ENCODE measurements at regions not wholly inside any gene's neighbourhood (a gene's known extent, or its start where the extent isn't known, plus 50 kb on each side); places are given as distances from the start of the nearest gene placed in this dataset.

DNA sequence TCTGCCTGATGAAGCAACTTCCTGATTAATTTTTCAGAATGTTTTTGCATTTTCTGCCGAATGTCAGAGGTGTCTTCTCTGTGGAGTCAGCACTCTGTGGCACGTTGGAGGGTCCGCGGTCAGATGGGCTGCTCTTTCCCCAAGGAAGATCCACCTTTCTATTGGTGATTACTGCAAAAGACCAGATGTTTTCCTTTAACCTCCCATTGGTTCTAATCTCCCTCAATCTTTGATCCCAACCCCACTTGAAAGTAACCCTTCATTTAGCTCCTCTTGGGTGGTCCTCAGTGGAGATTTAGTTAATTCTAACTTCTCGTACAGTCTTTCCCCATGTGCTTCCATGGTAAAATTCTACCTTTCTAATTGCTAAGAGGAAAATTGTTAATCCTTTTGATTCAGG, 397.7 kb upstream of the DDHD1 start:
- no peak for DNase-seq (ENCODE audit: low read depth in 3 of 3)

DNA sequence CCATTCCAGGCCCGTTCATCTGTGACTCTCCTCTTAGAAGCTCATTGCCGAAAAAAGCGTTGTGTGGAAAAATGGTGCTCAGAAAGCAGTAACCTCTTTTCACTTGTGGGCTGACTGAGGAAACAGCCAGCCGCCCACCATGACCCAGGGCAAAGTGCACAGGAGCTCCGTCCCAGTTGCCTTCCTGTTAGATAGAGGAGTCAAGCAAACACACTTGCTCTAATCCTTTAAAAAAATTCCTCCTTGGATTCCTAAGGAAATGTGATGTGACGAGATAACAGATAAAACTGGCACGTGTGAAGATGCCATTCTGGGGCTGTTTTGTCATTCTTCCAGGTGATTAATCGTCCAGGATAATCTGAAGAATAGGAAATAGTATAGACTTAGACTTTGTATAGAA, 396.8 kb upstream of the DDHD1 start:
- no peak for DNase-seq (ENCODE audit: low read depth in 3 of 3)

DNA sequence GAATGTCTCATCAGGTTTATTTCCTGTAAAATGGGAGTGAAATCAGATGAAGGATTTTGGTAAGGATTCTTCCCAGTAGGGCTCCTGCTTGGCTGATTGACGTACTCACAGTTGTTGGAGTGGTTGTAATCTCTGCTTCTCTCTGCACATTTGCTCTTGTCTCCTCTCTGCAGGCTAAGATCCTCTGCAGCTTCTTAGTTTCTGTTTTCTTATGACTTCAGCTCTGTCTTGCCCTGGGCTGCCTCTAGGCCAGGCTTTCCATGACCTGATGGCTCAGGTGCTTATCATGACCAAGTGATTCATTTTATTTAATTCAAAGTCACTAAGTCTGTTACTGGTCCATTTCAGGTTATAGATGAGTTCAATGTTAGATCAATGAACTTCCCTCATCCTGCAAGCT, 394.5 kb upstream of the DDHD1 start:
- no peak for DNase-seq (ENCODE audit: low read depth in 3 of 3)

DNA sequence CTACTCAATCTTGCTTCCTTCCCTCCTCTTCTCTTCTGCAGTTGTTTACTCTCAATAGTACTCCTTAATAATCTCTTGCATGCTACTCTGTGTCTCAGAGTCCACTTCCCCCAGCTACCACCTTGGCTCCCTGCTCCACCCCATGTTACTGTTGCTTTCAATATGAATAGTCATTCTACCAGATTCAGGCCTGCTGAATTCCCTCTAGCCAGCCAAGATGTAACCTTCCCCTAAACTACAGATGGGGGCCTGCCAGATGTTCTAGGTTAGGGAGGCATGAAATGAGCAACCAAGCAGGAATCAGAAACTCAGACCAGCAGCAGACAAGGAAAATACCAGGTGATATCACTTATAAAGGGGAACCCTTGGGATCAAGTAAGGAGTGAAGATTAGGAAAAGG, 392.1 kb upstream of the DDHD1 start:
- no peak for DNase-seq (ENCODE audit: low read depth in 3 of 3)

DNA sequence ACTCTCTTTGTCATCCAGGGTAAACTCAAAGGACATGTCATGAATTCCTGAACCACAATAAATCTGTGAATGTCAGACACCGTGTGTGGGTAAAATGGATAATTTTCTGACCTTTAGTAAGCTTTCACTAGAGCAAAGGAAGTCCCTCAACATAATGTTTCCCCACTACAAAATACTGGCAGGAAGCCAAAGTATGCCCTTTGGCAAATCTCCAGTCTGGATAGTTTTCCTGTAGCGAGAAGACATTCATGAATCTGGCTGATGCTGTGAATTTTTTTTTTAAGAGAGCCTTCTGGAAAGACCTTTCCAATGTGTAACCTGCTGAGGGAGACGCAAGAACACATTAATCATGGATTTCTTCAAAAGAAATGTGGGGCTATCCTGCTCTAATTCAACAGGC, 389.6 kb upstream of the DDHD1 start:
- no peak for DNase-seq (ENCODE audit: low read depth in 3 of 3)

DNA sequence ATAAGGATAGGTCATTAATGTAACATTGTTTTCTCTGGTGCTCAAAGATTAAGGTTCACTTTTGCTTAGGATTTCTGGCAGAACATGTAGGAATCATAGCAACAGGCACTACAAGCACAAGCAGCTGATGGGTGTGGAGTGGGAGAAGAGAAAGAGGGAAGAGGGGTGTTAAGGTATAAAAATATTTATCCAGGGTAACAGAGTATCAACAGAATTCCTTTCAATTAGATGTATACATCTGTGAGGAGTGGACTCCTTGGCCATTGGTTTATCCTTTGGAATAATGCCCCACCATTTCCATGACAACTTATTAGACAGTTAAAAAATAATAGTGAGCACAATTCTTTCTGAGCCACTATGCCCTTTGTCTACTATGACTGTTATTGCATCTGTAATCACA, 388.3 kb upstream of the DDHD1 start:
- no peak for DNase-seq (ENCODE audit: low read depth in 3 of 3)

DNA sequence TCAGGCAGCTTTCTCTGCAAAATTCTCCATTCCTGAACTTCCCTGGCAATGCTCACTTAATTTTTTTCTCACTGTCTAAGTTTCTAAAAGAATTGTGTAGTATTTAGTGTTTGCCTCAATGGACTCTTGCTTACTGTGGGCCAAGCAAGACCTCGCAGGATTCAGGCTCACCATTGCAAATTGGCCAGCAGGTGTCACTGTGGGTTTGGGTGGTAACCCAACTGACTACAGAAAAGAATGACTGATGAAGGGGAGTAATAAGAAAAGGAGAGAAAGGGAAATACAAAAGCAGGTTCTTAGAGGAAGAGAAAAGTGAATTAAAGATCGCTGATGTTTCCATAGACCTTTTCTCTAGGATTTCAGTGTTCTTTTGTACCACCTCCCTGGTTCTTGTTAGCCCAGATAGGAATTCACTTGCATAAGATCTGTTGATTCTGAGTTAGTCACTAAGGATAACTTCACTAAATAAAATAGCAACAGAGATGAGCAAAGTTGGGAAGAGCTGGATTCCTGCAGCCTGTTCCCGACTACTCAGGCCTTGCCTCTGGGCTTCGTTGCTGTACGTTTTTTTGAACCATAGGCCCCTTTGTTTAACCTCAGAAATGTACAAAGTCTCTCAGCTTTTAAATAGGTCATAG, 386.5 kb upstream of the DDHD1 start:
- DNase-seq (ENCODE audit: low read depth in 3 of 3) = peak; percentile 9 to 40 (median 18)

DNA sequence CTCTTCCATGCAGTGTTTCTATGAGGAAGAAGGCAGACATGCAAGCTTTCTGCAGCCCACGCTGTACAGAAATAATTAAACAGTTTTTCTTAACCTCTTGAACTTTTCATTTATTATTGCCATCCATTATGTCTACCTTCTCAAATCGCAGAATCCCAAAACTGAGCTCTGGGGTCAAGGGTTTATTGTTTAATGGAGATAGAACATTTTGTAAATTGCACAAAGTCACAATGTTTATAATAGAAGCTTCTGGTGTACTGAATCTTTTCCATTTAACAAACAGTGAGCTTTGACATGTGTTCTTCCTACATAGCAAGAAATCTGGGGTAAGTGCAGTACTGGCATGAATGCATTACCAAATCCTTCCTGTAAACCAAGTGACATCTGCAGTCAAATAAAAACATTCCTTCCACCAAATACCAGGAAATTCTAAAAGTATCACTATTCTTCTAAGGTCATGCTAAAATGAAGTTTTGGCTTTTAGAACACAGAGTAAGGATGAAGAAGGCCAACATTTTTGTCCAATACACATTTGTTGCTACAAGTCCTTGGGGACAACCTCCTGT, 385.3 kb upstream of the DDHD1 start:
- DNase-seq (ENCODE audit: low read depth in 3 of 3) = no peak

DNA sequence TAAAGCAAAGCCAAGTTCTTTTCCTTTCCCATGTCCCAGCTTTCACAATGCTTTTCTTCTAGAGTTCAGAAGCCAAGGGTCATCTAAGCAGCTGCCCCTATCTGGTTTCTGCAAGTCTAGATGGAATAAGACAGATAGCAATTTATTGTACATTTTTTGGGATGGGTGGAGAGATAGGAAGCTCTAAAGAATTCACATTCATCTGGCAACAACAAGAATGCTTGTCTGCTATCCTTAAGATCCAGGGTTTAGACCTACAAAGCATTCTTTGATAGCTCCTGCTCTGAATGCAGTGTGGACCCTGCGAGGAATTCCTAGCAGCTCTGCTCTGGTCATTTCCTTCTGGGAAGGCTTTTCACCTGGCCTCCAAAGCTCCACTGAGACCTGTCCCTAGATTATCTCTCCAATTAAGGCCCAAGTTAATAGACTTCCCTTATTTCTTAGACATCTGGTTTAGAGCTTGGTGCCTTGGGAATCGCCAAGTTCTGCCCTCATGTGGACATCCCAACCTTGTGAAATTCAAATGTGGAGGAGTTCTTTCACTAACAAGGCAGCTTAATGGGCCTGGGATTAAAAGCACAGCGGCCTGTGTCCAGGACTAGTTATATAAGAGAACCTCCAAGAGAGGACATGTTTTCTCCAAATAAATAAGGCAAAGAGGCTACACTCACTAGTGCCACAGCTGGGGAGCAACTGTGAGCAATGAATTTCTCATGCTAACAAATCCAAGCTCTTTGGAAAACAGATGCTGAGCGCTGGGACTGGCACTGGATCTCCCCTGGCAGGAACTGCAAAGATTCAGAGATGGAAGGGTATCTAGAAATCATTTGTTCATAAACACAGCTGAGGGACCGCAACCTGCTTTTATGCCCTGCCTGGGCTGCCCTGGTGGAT, 384.5 kb upstream of the DDHD1 start:
- DNase-seq (ENCODE audit: low read depth in 3 of 3) = no peak

DNA sequence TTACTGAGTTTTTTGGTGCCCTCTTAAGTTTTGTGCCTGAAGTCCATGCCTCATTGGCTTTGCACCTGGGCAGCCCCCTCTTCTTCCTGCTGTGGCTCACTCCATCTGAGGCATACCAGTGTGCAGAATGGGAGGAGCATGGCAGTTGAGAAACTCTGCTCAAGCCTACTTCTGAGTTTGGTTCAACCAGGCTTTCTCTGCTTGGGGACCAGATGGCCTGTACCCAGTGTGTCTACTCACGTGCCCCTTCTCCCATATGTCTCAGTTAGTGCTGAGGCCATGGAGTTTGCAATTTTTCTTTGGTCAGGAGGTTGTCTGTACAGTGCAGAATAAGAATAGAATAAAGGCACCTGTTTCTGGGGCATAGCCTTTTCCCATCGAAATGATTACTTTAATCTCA, 383.3 kb upstream of the DDHD1 start:
- no peak for DNase-seq (ENCODE audit: low read depth in 3 of 3)

DNA sequence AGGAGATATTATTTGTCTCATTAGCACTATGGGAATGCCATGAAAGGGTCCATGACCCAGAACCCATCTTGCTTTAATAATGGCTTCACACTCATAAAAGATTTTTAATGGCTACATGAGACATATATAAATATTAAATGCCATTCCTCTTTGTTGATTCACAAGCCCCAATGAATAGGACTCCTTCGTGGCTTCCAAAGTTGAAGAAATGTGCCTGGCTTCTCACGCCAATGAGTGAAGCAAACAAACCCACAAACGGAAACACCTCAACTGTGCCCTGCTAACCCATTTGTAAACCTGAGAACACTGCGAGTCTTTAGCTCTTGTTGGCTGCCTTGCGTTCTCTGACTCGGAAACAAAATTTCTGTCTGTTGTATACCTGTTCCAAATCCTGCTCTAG, 381.7 kb upstream of the DDHD1 start:
- no peak for DNase-seq (ENCODE audit: low read depth in 3 of 3)

DNA sequence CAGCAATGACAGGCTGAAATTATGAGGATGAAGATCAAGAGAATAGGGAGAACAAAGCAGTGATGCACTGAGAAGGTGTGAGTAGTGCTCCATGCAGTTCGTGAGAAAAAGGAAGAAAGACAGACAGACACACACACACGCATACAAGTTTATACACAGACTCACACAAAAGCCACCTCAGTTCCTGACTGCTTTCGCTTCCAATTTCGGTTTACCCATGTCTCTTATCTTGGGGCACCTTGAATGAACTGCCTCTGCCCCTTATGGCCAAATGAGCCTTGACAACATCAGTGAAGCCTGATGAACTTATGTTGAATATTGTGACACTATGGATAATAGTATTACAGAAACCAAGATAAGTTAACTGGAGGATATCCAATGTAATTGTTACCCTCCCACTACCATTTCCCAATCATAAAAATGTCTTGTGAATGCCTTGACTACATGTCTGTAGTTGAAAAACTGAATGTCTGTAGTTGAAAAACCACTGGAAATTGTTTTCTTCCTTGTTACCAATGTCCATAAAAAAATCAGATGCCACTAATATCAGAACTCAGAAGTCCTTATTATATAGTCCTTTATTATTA, 380.4 kb upstream of the DDHD1 start:
- no peak for DNase-seq (ENCODE audit: low read depth in 3 of 3)

DNA sequence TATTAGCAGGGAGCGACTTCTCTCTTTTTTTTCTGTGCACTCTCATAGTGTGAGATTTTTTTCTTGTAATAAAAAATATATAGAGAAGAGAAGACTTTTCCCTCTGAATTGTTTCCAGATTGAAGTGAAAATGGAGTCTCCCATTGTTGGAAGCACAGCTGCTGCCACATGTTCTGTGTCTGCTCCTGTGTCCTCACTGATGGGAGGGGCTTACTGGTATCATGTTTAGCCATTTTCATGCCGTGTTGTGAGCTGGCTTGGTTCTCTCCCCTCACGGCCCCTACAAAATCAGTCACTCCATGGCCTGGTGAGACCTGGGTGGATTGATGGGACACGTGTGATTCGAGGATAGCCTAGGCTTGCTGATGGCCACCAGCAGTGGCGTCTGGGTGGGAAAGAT, 379.7 kb upstream of the DDHD1 start:
- no peak for DNase-seq (ENCODE audit: low read depth in 3 of 3)

DNA sequence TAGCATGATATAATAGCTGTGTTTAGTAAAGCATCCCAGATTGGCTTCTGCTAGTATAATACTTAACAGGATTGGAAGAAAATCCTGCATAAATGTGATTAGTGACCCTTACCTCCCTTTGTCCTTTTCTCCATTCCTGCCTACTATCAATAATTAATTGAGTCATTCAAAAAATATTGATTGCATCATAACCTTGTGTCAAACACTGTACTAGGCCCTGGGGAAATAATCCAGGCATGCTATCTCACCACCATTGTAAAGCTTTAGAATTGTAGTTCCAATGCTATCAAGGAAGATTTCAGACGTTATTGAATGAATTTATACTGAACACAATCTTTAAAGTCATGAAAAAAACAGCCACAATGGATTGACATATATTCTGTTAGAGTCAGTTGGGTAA, 378.6 kb upstream of the DDHD1 start:
- DNase-seq (ENCODE audit: low read depth in 3 of 3) = no peak

DNA sequence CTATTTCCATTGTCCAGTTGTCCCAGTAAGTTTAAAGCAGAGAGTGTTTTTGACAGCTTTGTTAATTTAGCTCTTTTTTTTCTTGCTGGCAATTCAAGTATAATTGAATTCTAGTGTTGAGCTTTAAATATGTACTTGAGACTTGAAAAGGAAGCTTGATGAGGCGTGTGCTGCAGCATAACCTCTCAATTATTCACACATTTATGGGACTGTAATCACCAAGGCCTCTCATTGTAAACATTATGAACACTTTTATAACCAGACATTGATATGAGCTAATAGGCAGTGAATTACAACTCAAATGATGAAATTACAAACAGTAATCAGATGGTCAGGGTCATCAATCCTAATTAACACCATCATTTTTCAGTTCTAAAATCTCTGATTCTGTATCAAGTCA, 378.0 kb upstream of the DDHD1 start:
- no peak for DNase-seq (ENCODE audit: low read depth in 3 of 3)

DNA sequence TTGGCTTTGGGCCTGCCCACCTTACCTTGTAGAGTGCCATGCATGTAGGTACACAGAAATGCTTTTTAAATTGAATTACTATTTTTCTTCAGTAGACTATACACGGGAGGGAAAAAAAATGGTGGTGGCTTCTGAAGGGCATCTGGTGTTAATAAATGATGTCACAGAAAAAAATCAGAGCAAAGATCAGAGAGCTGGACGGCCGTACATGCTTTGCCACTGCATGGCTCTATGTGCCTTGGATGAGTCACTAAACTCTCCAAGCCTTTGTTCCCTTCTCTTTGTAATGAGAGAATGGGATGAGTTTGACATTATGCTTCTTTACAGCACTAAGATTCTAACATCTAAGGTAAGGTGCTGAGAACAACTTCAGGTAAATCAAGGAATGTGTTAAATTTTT, 376.4 kb upstream of the DDHD1 start:
- DNase-seq (ENCODE audit: low read depth in 3 of 3) = no peak

DNA sequence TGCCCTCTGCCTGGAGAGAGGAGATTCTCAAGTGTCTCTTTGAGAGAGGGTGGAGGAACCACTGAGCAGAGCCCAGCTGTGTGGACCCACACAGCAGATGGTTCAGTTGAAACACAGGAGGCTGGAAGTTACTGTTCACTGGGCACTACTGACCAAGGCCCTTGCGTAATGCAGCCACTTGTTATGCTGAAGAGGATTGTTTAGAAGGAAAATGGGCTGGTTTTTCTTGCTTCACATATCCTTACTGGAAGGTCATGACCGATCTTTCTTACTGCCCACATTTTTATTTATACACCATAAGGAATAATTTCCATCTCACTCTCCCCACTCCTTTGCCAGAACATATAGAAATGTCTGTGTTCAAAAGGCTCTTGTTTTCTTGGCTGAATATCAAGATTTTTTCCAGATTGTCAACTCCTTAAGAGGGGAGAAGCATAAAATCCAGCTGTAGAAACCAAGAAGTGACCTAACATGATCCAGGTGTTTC, 375.1 kb upstream of the DDHD1 start:
- no peak for DNase-seq (ENCODE audit: low read depth in 3 of 3)

DNA sequence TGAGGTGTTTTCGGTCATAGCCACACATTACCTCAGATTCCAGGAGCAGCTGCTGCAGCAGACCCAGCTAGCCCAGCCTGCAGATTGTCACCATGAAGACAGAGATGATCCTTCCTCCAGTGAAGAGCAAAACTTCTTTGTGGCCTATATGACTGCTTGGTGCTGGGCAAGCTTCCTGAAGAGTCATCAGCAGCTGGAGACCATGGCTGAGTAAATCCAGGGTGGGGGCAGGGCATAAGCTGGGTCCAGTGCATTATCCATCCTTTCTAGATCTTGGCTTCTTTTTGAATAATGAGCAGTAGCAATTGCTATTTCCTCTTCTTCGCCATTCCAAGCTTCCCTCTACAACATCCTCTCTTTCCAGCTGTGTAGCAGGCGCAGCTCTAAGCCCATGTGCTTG, 373.1 kb upstream of the DDHD1 start:
- DNase-seq (ENCODE audit: low read depth in 3 of 3) = no peak

DNA sequence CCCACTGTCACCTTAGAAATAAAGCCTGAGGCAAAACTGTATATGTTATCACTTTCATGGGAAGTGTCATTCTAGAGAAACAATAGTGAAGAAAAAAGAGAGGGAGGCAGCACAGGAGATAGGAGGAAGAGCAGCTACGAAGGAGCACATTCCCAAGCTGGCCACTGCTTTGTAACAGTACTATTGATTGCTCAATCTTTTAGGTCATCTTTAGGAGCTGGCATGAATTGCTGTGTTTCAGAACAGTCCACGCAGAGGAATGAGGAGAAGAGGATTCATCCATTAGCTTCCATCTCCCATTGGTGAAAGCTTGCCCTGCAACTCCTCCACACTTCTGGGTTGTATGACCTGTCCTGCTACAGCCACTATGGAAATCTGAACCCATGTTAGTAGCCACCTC, 372.5 kb upstream of the DDHD1 start:
- DNase-seq (ENCODE audit: low read depth in 3 of 3) = no peak

DNA sequence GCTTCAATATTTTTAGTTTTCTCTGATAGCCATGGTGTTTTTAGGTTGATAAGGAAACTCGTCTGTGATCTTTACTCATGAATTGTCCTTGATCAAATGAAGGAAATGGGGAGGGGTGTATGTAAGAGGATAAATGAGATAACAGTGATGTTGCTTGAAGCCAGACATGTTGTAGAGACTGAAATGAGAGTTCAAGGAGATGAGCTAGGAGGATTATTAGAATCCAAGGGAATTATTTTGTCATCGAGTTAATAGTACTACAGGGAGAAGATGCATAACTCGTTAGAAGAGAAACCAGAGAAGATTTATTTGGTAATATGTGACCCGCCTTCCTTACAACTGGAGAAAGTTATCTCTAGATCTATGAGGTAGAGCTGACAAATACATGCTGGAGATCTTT, 371.3 kb upstream of the DDHD1 start:
- DNase-seq (ENCODE audit: low read depth in 3 of 3) = no peak

DNA sequence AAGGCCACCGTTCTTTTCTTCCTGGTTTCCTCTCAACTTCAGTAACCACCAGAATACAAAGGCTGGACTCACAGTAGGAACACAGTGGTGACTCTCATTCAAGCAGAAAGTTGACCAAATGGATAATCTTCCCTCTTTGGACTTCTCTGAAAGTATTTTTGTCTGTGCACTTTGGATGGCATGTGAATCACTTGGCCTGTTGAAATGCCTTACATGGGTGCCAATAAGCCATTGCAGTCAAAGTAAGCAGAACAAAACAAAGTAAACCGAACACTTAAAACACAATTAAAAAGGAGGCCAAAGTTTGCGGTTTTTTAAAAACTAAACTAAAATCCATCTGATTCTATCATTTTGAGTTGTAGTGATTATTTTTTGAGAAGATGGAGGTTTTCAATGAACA, 370.1 kb upstream of the DDHD1 start:
- DNase-seq (ENCODE audit: low read depth in 3 of 3) = no peak

DNA sequence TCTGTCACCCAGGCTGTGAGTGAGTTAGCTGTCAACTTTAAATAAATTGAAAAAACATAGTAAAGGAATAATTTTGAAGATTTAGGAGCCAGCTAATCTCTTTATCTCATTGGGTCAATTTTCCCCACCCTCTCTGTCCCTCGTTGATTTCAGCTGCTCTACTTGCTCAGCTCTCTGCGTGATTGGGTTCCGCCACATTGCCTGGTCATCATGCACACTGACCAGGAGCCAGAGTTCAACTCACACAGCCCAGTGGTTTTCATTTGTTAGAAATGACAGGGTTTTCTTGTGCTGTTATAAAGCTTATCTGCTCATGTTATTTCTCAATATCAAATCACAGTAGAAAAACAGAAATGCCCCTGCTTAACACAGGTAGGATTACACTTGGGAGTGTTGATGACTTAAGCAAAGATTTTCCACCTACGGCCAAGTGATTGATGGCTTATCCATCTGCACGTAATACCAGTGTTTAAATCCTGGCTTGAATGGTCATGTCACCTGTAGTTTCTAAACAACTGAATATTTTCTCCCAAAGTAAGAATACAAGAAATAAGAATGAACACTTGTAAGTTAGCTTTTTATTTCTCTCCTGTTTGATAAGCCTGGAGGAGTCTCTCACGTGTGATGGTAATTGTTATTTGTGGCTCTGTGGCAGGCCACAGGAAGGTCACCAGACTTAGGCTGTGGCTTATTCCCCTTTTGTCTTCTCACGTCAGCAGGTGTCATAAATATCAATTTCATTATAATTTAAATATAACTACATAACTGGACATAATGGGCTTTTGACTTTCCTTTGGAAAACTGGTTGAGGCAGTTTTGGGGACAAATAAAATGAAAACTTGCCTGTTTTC, 367.2 kb upstream of the DDHD1 start:
- DNase-seq (ENCODE audit: low read depth in 3 of 3) = no peak

All from stimulated activated CD4-positive, alpha-beta T cell treated with anti-CD3 and anti-CD28 coated beads, TNF-alpha, amount 100 ng/mL, for 48 hours (primary cell).